Esophagus mucosa (tissue), 1 donor: ENCODE measurements at regions not wholly inside any gene's neighbourhood (a gene's known extent, or its start where the extent isn't known, plus 50 kb on each side); places are given as distances from the start of the nearest gene placed in this dataset.
"Not testable (repeated sequence)": the region's sequence is repeated elsewhere in the genome, so short reads cannot be mapped to it uniquely, and the experiment has no call there.

Experiments
- ATAC-seq: fragments of 200-7000 bp; cut with Tn5 transposase; one replicate; pipeline ENCODE4 v1.9.1; 2020
- donor health status: DM: yes; HTN: yes; CAD: no.

GRCh38 chr16:73949574-73950320 lies 346.9 kb upstream of the PSMD7 start:
- peak; percentile 84 for ATAC-seq

GRCh38 chr16:73945631-73946030 lies 351.0 kb upstream of the PSMD7 start:
- no peak for ATAC-seq

GRCh38 chr16:73943184-73943583 lies 353.4 kb upstream of the PSMD7 start:
- not testable (repeated sequence) for ATAC-seq

GRCh38 chr16:73940786-73941185 lies 355.8 kb upstream of the PSMD7 start:
- ATAC-seq = not testable (repeated sequence)

GRCh38 chr16:73923951-73924350 lies 372.7 kb upstream of the PSMD7 start:
- ATAC-seq = no peak

GRCh38 chr16:73921295-73921694 lies 375.3 kb upstream of the PSMD7 start:
- no peak for ATAC-seq

- no peak for ATAC-seq
These were observed 379.6 kb upstream of the PSMD7 start for GRCh38 chr16:73916829-73917594.

GRCh38 chr16:73915935-73916334 lies 380.7 kb upstream of the PSMD7 start:
- no peak for ATAC-seq

GRCh38 chr16:73915140-73915539 lies 381.5 kb upstream of the PSMD7 start:
- ATAC-seq = no peak

- ATAC-seq = no peak
These were observed 383.8 kb upstream of the PSMD7 start for GRCh38 chr16:73912850-73913249.

- no peak for ATAC-seq
These were observed 384.3 kb upstream of the PSMD7 start for GRCh38 chr16:73912281-73912680.

- no peak for ATAC-seq
These were observed 387.0 kb upstream of the PSMD7 start for GRCh38 chr16:73909529-73910035.

GRCh38 chr16:73891129-73891542 lies 405.5 kb upstream of the PSMD7 start:
- ATAC-seq = no peak

GRCh38 chr16:73890186-73891128 lies 406.2 kb upstream of the PSMD7 start:
- no peak for ATAC-seq

GRCh38 chr16:73888840-73889490 lies 407.6 kb upstream of the PSMD7 start:
- ATAC-seq = no peak

- ATAC-seq = no peak
These were observed 408.7 kb upstream of the PSMD7 start for GRCh38 chr16:73887911-73888310.

- no peak for ATAC-seq
These were observed 410.2 kb upstream of the PSMD7 start for GRCh38 chr16:73886426-73886825.

- ATAC-seq = no peak
These were observed 411.3 kb upstream of the PSMD7 start for GRCh38 chr16:73885319-73885718.

GRCh38 chr16:73883841-73884240 lies 412.8 kb upstream of the PSMD7 start:
- no peak for ATAC-seq

GRCh38 chr16:73883126-73883525 lies 413.5 kb upstream of the PSMD7 start:
- no peak for ATAC-seq

- no peak for ATAC-seq
These were observed 414.0 kb upstream of the PSMD7 start for GRCh38 chr16:73882651-73883050.

- ATAC-seq = no peak
These were observed 414.6 kb upstream of the PSMD7 start for GRCh38 chr16:73882033-73882432.
